GM11168 (cell line): ENCODE measurements at regions not wholly inside any gene's neighbourhood (a gene's known extent, or its start where the extent isn't known, plus 50 kb on each side); places are given as distances from the start of the nearest gene placed in this dataset.
"Not testable (repeated sequence)": the region's sequence is repeated elsewhere in the genome, so short reads cannot be mapped to it uniquely, and the experiment has no call there.

Experiments
- in situ Hi-C: fragments of 300-500 bp; cut with MboI; formaldehyde crosslinking; loops from one replicate; pipeline ENCODE4 v1.12.0; 2022; ENCODE audit warnings: low sequenced_read_pairs; ENCODE audit not compliant: unreplicated experiment

- in situ Hi-C loops, result no loop called here
Measured at GRCh38 chr11:79672786-79673185, 232.0 kb upstream of the TENM4 start.

GRCh38 chr11:79671401-79671800 lies 230.6 kb upstream of the TENM4 start:
- in situ Hi-C loops, result no loop called here

DNA sequence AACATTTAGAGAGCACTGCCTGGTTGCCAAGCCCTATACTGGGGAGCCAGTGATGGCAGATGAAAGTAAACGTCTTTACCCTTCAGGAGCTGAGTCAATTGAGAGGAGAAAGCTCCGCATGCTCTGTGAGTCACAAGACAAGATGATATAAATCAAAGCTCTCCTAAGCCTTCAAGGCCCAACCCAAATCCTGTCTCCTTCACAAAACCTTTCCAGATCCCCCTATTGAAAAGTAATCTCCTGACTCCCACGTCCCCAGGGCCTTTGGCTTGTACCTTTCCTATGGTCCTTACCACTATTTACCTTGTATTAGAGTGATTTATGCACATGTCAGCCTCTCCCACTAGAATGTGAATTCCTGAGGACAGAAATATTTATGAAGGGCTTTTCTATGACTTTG lies 230.1 kb upstream of the TENM4 start:
- in situ Hi-C loops, result no loop called here

DNA sequence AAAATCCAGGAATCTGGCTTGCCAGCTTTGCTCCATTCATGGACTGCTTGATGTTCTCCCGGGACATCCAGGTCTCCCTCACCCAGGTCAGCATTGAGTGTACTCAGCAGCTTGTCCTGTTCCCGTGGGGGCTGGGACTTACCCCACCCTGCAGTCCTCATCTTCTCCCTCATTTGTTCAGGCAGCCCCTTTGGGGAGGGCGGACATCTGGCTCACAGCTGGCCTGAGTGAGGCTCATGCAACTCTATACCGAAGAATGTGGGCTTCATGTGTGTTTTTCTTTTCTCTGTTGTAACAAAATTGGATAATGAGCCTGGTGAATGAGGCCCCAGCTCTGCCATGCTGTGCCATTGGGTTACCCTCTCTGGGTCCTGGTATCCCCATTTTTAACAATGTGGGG lies 227.7 kb upstream of the TENM4 start:
- in situ Hi-C loops, result no loop called here

DNA sequence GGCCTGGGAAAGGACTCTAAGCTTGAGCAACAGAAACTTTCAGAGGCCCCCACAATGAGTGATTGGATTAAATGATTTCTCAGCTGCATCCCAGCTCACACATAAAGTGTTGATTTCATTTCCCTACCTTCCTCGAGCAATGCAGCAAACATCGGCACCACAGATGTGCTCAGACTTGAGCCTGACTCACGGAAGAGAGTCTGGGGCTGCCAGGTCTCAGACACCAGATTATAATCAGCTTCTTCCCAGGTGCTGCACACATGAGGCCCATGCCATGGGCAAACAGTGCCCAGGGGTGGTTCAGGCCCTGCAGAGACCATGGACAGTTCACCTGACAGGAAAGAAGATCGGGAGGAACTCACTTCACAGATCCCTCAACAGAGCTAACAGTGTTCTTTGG lies 226.6 kb upstream of the TENM4 start:
- in situ Hi-C loops, result no loop called here

GRCh38 chr11:79663017-79663416 lies 222.2 kb upstream of the TENM4 start:
- in situ Hi-C loops, result no loop called here

DNA sequence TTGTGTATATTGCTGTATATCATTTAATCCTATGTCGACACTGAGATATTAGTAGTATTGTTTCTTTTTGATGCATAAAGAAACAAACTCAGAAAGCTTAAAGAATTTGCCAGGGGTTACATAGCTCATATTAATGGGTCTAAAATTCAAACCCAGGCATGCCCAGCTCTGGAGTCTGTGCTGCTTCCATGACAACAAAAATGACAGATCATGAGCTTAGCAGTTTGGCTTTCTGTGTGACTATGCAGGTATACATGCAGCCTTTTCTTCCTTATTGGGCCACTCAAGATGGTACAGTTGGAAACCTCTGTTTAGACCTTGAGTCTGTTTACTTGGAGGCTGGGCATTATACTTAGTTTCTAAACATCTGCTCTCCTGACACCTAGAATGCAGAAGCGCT lies 220.5 kb upstream of the TENM4 start:
- in situ Hi-C loops, result no loop called here

- in situ Hi-C loops, result no loop called here
Measured at GRCh38 chr11:79648766-79649520, 208.1 kb upstream of the TENM4 start.

DNA sequence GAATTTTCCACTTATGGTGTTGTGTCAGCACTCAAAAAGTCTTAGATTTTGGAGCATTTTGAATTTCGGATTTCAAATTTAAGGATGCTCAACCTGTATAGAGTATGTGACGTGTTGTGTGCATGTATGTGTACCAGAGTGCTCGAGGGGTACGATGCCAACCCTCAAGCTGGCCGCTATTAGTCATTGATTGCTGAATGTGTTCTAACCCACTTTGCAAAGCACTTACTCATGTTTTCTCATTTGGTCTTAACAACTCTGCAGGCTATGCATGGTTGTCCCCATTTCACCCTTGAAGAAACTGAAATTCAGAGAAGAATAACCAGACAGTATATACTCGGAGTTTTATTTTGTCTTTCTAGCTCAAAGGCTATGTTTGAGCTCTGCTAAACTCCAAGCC lies 196.4 kb upstream of the TENM4 start:
- in situ Hi-C loops, result no loop called here

DNA sequence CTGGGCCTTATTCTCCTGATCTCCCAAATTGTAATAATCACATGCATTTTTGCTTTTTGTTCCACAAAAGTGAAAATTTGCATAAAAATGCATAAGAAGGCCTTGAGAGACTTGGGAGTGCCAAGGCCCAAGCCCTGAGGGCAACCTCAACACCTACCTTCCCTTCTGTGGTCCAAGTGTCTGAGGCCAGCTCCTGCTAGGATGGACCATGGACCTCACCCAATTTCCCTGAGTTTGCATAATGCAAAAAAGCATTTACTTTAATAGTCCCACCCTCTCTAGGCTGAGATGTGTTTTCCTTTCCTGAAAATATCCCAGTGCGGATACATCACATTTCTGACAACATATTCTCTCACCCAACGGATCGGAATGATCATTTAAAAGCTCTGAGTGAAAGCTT lies 194.1 kb upstream of the TENM4 start:
- in situ Hi-C loops, result no loop called here

GRCh38 chr11:79627281-79627680 lies 186.5 kb upstream of the TENM4 start:
- in situ Hi-C loops, result no loop called here

DNA sequence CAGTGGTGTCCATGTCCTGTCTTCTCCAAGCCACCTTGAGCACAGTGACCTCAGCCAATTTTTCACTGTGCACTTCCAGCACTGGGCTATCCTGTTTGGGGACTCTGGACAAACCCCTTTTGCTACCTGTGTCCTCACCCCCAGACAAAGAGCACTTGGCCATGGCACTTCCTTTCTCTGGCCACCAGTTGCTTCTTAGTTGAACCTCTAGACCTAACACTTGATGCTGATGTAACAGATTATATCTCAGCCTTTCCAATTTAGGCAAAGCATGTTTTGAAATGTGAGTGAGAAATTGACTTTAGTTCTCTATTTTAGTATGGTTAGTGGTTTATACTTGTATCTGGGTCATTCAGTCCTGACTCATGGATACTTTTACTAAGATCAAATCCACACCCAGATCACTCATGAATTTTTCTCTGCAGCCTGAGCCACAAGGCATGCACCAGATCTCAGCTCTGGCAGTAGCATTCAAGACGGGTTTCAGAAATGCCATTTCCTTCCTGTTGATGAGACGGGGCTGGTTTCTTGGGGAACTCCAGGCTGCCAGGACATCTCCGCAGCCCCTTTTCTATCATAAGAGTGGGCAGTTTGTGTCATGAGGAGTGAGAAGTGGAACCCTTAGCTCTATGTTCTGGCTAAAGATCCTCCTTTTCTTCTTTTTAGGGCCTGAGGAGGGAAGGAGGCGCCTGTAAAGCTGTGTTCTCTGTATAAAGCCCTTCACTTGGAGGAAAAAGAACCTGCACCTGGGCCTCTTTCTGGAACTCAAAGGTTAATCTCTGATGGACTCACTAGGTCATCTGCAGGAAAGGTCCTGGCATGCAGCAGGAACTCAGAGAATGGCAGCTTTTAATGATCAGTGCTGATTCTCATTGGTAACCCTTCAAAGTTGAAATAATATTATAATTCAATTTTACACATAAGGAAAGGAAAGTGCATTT lies 185.6 kb upstream of the TENM4 start:
- in situ Hi-C loops, result no loop called here

GRCh38 chr11:79623375-79623774 lies 182.5 kb upstream of the TENM4 start:
- in situ Hi-C loops, result no loop called here

DNA sequence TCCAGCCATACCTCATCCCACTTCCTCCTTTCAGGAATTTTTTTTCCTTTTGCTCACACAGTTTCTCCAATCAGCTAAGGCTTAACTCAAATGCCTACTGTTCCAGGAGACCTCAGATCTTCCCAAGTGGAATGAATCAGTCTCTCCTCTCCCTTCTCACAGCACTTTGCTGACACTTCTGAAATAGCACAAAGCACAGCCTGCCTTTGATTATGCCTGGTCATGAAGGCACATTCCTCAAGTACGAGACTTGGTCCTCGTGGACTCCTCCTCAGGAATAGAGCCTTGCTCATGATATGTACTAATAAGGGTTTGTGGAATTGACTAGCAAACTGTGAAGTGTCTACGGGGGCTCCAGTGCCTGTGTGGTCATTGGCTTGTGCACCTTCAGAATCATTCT lies 176.7 kb upstream of the TENM4 start:
- in situ Hi-C loops, result no loop called here

DNA sequence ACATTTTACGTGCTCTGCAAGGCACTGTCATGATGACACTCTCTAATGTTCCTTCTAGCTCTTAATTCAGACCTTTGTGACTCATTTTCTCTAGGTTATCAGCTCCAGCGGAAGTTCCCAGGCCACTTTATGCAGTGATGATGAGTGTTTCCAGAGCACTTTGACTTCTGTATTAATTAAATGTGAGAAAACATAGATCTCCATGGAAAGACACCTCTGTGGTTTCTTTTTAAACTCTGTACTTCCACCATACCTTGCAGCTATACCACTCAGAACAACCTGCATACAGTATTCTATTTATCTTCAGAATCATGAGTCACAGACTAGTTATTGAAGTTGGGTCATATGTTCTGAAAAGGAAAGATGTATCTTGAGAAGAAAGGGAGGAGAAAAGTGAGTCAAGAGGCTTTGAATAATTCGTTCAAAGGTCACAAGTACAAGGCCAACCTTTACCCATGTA lies 175.6 kb upstream of the TENM4 start:
- in situ Hi-C loops, result no loop called here

DNA sequence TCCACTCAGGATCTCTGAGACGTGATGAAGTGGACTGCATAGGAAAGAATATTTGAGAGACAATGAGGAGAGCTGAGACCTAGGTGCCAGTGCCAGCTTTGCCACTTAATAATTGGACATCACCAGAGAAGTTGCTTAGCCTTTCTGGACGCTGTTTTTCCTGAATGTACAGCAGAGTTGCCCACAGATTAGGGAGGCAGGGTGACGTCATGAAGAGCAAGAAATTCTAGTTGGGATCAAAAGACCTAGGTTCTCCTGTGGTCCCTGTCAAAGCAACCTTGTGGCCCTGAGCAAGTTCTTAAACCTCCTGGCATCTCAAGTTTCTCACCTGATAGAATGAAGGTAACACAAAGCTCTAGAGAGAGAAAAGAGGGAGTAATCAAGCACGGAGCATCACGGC lies 174.6 kb upstream of the TENM4 start:
- in situ Hi-C loops, result no loop called here

- in situ Hi-C loops, result no loop called here
Measured at GRCh38 chr11:79610678-79611077, 169.8 kb upstream of the TENM4 start.

DNA sequence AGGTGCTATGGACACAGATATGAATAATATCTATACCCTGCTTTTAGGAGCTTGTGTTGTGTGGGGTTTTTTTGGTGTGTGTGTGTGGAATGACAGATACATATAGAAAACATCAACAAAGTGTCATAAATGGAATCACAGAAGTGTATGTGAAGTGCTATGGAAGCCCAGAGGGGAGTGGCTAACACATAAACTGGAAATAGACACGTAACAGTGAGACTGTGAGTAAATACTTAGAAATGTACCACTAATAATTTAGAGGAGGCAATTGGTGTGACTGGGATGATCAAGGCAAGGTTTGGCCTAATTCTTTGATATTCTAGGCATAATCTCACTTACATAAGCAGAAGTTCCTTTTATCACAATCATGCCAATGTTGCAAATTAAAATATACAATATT lies 169.3 kb upstream of the TENM4 start:
- in situ Hi-C loops, result no loop called here

GRCh38 chr11:79609511-79609910 lies 168.7 kb upstream of the TENM4 start:
- in situ Hi-C loops, result no loop called here

DNA sequence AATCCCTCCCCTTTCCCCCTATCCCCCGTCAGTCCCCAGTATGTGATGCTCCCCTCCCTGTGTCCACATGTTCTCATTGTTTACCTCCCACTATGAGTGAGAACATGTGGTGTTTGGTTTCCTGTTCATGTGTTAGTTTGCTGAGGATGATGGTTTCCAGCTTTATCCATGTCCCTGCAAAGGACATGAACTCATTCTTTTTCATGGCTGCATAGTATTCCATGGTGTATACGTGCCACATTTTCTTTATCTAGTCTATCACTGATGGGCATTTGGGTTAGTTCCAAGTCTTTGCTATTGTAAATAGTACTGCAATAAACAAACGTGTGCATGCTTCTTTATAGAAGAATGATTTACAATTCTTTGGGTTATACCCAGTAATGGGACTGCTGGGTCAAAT lies 165.6 kb upstream of the TENM4 start:
- in situ Hi-C loops, result not testable (repeated sequence)

GRCh38 chr11:79600711-79601110 lies 159.9 kb upstream of the TENM4 start:
- in situ Hi-C loops, result no loop called here
